OCI-LY1 (cell line): ENCODE measurements at regions not wholly inside any gene's neighbourhood (a gene's known extent, or its start where the extent isn't known, plus 50 kb on each side); places are given as distances from the start of the nearest gene placed in this dataset.
"Not testable (repeated sequence)": the region's sequence is repeated elsewhere in the genome, so short reads cannot be mapped to it uniquely, and the experiment has no call there.

Experiments
- H2AFZ ChIP-seq: fragments of 200-600 bp; sonication (generic), shearing (Covaris generic); 2 replicates; pipeline ENCODE4 v1.6.0; 2014; ENCODE audit warnings: antibody characterized with exemption, mild to moderate bottlenecking, low read length
- H3F3A ChIP-seq: fragments of 200-600 bp; sonication (generic), shearing (Covaris generic); 2 replicates; pipeline ENCODE4 v1.6.0; 2014; ENCODE audit warnings: mild to moderate bottlenecking, antibody characterized with exemption, low read length, moderate library complexity; ENCODE audit not compliant: insufficient read depth
- H3K27ac ChIP-seq: fragments of 200-600 bp; sonication (generic); 2 replicates; pipeline ENCODE4 v1.5.1; 2014; ENCODE audit warnings: low read length, mixed run types, mild to moderate bottlenecking, low read depth; ENCODE audit not compliant: poor library complexity, severe bottlenecking
- H3K27me3 ChIP-seq: fragments of 200-600 bp; sonication (generic); 2 replicates; pipeline ENCODE4 v1.6.0; 2014; ENCODE audit warnings: antibody characterized with exemption, mild to moderate bottlenecking, low read length, moderate library complexity; ENCODE audit not compliant: insufficient read depth
- H3K36me3 ChIP-seq: fragments of 200-600 bp; sonication (generic); 2 replicates; pipeline ENCODE4 v1.6.1; 2014; ENCODE audit warnings: mild to moderate bottlenecking, antibody characterized with exemption, low read length, moderate library complexity, mixed read lengths; ENCODE audit not compliant: insufficient read depth
- H3K4me1 ChIP-seq: fragments of 200-600 bp; sonication (generic); 2 replicates; pipeline ENCODE4 v1.5.1; 2014; ENCODE audit warnings: mild to moderate bottlenecking, low read length, moderate library complexity; ENCODE audit not compliant: insufficient read depth, severe bottlenecking
- H3K4me2 ChIP-seq: fragments of 200-600 bp; sonication (generic), shearing (Covaris generic); 2 replicates; pipeline ENCODE4 v1.6.1; 2014; ENCODE audit warnings: low read length
- H3K4me3 ChIP-seq: fragments of 200-600 bp; sonication (generic); 2 replicates; pipeline ENCODE4 v1.5.1; 2014; ENCODE audit warnings: low read length, low read depth, mild to moderate bottlenecking, mixed read lengths; ENCODE audit not compliant: poor library complexity, severe bottlenecking
- H3K79me2 ChIP-seq: fragments of 200-600 bp; shearing (Covaris generic); 2 replicates; pipeline ENCODE4 v1.6.1; 2016; ENCODE audit warnings: mixed run types, low read length, mixed read lengths; ENCODE audit not compliant: insufficient read depth
- H3K9ac ChIP-seq: fragments of 200-600 bp; sonication (generic), shearing (Covaris generic); 2 replicates; pipeline ENCODE4 v1.6.1; 2014; ENCODE audit warnings: mild to moderate bottlenecking, low read length, mixed read lengths
- H3K9me2 ChIP-seq: fragments of 200-600 bp; sonication (generic), shearing (Covaris generic); 2 replicates; pipeline ENCODE4 v1.6.1; 2014; ENCODE audit warnings: low read depth, mild to moderate bottlenecking, low read length, mixed read lengths
- H3K9me3 ChIP-seq: fragments of 200-600 bp; shearing (Covaris generic); 2 replicates; pipeline ENCODE4 v1.6.1; 2014; ENCODE audit warnings: low read length, mixed read lengths
- H4K20me1 ChIP-seq: fragments of 200-600 bp; sonication (generic), shearing (Covaris generic); 2 replicates; pipeline ENCODE4 v1.6.0; 2016; ENCODE audit warnings: mild to moderate bottlenecking, low read length; ENCODE audit not compliant: insufficient read depth
- CTCF ChIP-seq: fragments of 200-600 bp; sonication (generic), shearing (Covaris generic); IDR thresholded peaks from 2 replicates; pipeline ENCODE4 v1.5.1; 2017; ENCODE audit warnings: mild to moderate bottlenecking, antibody characterized with exemption, low read length, moderate library complexity, mixed read lengths
- EZH2 ChIP-seq: fragments of 200-600 bp; sonication (generic), shearing (Covaris generic); IDR thresholded peaks from 2 replicates; pipeline ENCODE4 v1.8.0; 2017; ENCODE audit warnings: borderline replicate concordance, mixed run types, mild to moderate bottlenecking, antibody characterized with exemption, low read length, moderate library complexity, mixed read lengths

- no peak for TF ChIP-seq CTCF
- TF ChIP-seq EZH2, result no peak
- Histone ChIP-seq H2AFZ (no peak overlapping the region), H3K27me3 (no peaks in the 10 kb centered on the region), H3K4me1 (peaks cover 15% of the 10 kb centered on the region), H3K4me2 (no peak overlapping the region), H3K4me3 (no peak overlapping the region), H3K36me3 (no peaks in the 10 kb centered on the region), H3F3A (no peaks in the 10 kb centered on the region), H3K9me3 (no peaks in the 10 kb centered on the region), H3K79me2 (no peaks in the 10 kb centered on the region), H3K9me2 (no peaks in the 10 kb centered on the region; the same call in 1 of the 2 replicates), H4K20me1 (no peaks in the 10 kb centered on the region), H3K9ac (no peak overlapping the region), H3K27ac (no peak overlapping the region)
These were observed 121.3 kb upstream of the CARMIL1 start for GRCh38 chr6:25157842-25158241.

GRCh38 chr6:25160134-25160533, 119.0 kb upstream of the CARMIL1 start:
- H3K79me2 ChIP-seq, H3K27me3 ChIP-seq, H3K9me3 ChIP-seq, H4K20me1 ChIP-seq, H3K27ac ChIP-seq, H2AFZ ChIP-seq, H3K4me1 ChIP-seq, H3K36me3 ChIP-seq, H3K9ac ChIP-seq, H3K9me2 ChIP-seq, H3F3A ChIP-seq, H3K4me3 ChIP-seq, H3K4me2 ChIP-seq: not testable (repeated sequence)

- H3K27me3 ChIP-seq, result no peaks in the 10 kb centered on the region
- peaks cover 7% of the 10 kb centered on the region for H3K4me1 ChIP-seq
- no peak overlapping the region for H3K4me2 ChIP-seq
- H3K4me3 ChIP-seq, result no peak overlapping the region
- no peaks in the 10 kb centered on the region for H4K20me1 ChIP-seq
- no peak overlapping the region for H3K9ac ChIP-seq
- H3K9me3 ChIP-seq, result no peaks in the 10 kb centered on the region
- H3F3A ChIP-seq, result no peaks in the 10 kb centered on the region
- no peaks in the 10 kb centered on the region for H3K9me2 ChIP-seq
- H3K79me2 ChIP-seq, result no peaks in the 10 kb centered on the region
- TF ChIP-seq CTCF, result no peak
- no peak for TF ChIP-seq EZH2
- H2AFZ ChIP-seq, result no peak overlapping the region
- H3K36me3 ChIP-seq, result no peaks in the 10 kb centered on the region
- no peak overlapping the region for H3K27ac ChIP-seq
These were observed 114.0 kb upstream of the CARMIL1 start for GRCh38 chr6:25165177-25165576.

- Histone ChIP-seq H3K79me2 (no peaks in the 10 kb centered on the region), H4K20me1 (no peaks in the 10 kb centered on the region), H3K4me3 (no peak overlapping the region), H3K9ac (no peak overlapping the region), H3K36me3 (no peaks in the 10 kb centered on the region), H3K4me2 (peak overlapping the region; percentile 10; the same call in 1 of the 2 replicates), H2AFZ (no peak overlapping the region), H3F3A (no peaks in the 10 kb centered on the region), H3K27me3 (no peaks in the 10 kb centered on the region), H3K9me2 (no peaks in the 10 kb centered on the region), H3K4me1 (peaks cover 7% of the 10 kb centered on the region), H3K27ac (no peak overlapping the region), H3K9me3 (no peaks in the 10 kb centered on the region)
- TF ChIP-seq EZH2, result no peak
- TF ChIP-seq CTCF, result no peak
These were observed 113.4 kb upstream of the CARMIL1 start for GRCh38 chr6:25165800-25166199.
